Muscle of leg (tissue), 3 donors: ENCODE measurements at regions not wholly inside any gene's neighbourhood (a gene's known extent, or its start where the extent isn't known, plus 50 kb on each side); places are given as distances from the start of the nearest gene placed in this dataset.
"Not testable (repeated sequence)": the region's sequence is repeated elsewhere in the genome, so short reads cannot be mapped to it uniquely, and the experiment has no call there.

Source experiments
- DNase-seq: peaks from one replicate; pipeline ENCODE4 v3.0.0; 2013
- H3K27ac ChIP-seq: one replicate; pipeline ENCODE4 v1.5.1; 2013; ENCODE audit warnings: mild to moderate bottlenecking, low read length, control low read depth
- H3K27me3 ChIP-seq: one replicate; pipeline ENCODE4 v1.6.1; 2013; ENCODE audit warnings: low read length; ENCODE audit not compliant: control insufficient read depth, insufficient read depth
- H3K36me3 ChIP-seq: one replicate; pipeline ENCODE4 v1.6.1; 2013; ENCODE audit warnings: low read length; ENCODE audit not compliant: control insufficient read depth, insufficient read depth
- H3K4me1 ChIP-seq: one replicate; pipeline ENCODE4 v1.6.1; 2013; ENCODE audit warnings: low read length; ENCODE audit not compliant: control insufficient read depth, insufficient read depth
- H3K4me3 ChIP-seq: one replicate; pipeline ENCODE4 v1.5.1; 2013; ENCODE audit warnings: low read length, control low read depth
- H3K9me3 ChIP-seq: replicated peaks from 2 replicates; pipeline ENCODE4 v1.6.1; 2013; ENCODE audit warnings: low read depth, low read length; ENCODE audit not compliant: control insufficient read depth
- WGBS: methylation state at CpG from one replicate; pipeline ENCODE4 v1.1.5; 2013; ENCODE audit warnings: missing lambda C conversion rate; ENCODE audit not compliant: insufficient coverage; 5-methylcytosine and 5-hydroxymethylcytosine counted together

- no peaks in the 10 kb centered on the region for H3K4me1 ChIP-seq
- no CpG with 5 or more reads among the region's 5 CpGs for WGBS
- H3K27ac ChIP-seq = no peak overlapping the region
- H3K27me3 ChIP-seq = no peaks in the 10 kb centered on the region
- no peak overlapping the region for H3K4me3 ChIP-seq
- no peak for DNase-seq
- H3K36me3 ChIP-seq = no peaks in the 10 kb centered on the region
- H3K9me3 ChIP-seq = no peaks in the 10 kb centered on the region
These were observed 503.5 kb upstream of the SOX11 start for GRCh38 chr2:5188636-5189035.

GRCh38 chr2:5190023-5190422, 502.2 kb upstream of the SOX11 start:
- Histone ChIP-seq H3K27me3 (no peaks in the 10 kb centered on the region), H3K4me1 (no peaks in the 10 kb centered on the region), H3K4me3 (no peak overlapping the region), H3K27ac (no peak overlapping the region), H3K9me3 (no peaks in the 10 kb centered on the region), H3K36me3 (no peaks in the 10 kb centered on the region)
- no peak for DNase-seq
- WGBS = no CpG with 5 or more reads among the region's 5 CpGs

GRCh38 chr2:5195636-5196035, 496.5 kb upstream of the SOX11 start:
- no peaks in the 10 kb centered on the region for H3K27me3 ChIP-seq
- DNase-seq = no peak
- H3K36me3 ChIP-seq = no peaks in the 10 kb centered on the region
- no peak overlapping the region for H3K27ac ChIP-seq
- no peaks in the 10 kb centered on the region for H3K4me1 ChIP-seq
- H3K9me3 ChIP-seq = no peaks in the 10 kb centered on the region
- no peak overlapping the region for H3K4me3 ChIP-seq
- WGBS = 100% methylated on average over 1 of the region's 1 CpG

GRCh38 chr2:5203134-5203755, 488.9 kb upstream of the SOX11 start:
- WGBS = 32% methylated on average over 4 of the region's 5 CpGs
- no peaks in the 10 kb centered on the region for H3K27me3 ChIP-seq
- H3K9me3 ChIP-seq = no peaks in the 10 kb centered on the region
- no peak for DNase-seq
- no peaks in the 10 kb centered on the region for H3K4me1 ChIP-seq
- no peak overlapping the region for H3K27ac ChIP-seq
- H3K36me3 ChIP-seq = no peaks in the 10 kb centered on the region
- H3K4me3 ChIP-seq = no peak overlapping the region

DNA sequence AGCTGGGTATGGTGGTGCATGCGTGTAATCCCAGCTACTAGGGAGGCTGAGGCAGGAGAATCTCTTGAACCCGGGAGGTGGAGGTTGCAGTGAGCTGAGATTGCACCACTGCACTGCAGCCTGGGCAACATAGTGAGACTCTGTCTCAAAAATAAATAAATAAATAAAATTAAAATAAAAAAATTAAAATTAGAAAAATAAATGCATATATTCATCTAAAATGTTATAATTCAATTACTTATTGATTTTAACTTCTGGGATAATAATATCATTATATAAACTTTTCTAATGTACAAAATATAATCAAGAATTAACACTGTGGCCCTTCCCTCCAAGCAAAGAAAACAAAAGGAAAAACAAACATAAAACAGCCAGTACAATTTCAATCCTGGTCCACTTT, 485.4 kb upstream of the SOX11 start:
- H3K9me3 ChIP-seq, H3K4me3 ChIP-seq, H3K27ac ChIP-seq, DNase-seq, H3K27me3 ChIP-seq, H3K4me1 ChIP-seq, H3K36me3 ChIP-seq: not testable (repeated sequence)
- WGBS = no CpG with 5 or more reads among the region's 2 CpGs

DNA sequence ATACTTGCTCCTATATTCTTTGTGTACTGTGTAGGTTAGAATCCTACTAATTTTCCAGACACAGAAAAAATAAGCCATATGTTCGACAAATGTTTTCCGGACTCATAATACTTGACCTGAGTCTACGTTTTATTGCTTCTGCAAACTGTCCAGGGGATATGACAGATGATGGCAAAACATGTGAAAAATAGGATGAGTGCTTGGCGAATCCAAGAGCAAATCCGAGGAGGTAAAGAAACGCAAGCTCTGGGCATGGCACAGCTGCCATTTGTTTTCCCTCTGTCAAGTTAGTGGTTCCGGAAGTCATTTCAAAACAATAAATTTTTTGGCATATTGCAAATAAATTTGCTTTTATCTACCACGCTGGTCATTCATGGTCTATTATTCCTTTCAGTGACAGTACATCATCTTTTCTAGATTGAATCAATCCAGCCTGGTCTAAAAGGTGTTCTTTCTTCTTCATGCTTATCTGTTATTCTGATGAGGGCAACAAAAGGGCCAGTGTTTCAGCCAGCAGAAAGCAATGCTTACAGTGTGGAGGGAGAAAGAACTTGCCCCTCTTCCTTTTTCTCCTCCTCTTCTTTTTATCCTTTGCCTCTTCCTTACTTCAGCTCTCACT, 476.1 kb upstream of the SOX11 start:
- H3K4me3 ChIP-seq = no peak overlapping the region
- H3K27me3 ChIP-seq = no peaks in the 10 kb centered on the region
- H3K36me3 ChIP-seq = no peaks in the 10 kb centered on the region
- H3K27ac ChIP-seq = no peak overlapping the region
- no peaks in the 10 kb centered on the region for H3K9me3 ChIP-seq
- H3K4me1 ChIP-seq = no peaks in the 10 kb centered on the region
- no peak for DNase-seq
- WGBS = 30% methylated on average over 7 of the region's 8 CpGs

GRCh38 chr2:5227062-5227699, 465.0 kb upstream of the SOX11 start:
- 88% methylated on average over 4 of the region's 4 CpGs for WGBS
- no peak overlapping the region for H3K27ac ChIP-seq
- no peaks in the 10 kb centered on the region for H3K27me3 ChIP-seq
- H3K36me3 ChIP-seq = no peaks in the 10 kb centered on the region
- H3K4me1 ChIP-seq = no peaks in the 10 kb centered on the region
- DNase-seq = no peak
- H3K9me3 ChIP-seq = no peaks in the 10 kb centered on the region
- no peak overlapping the region for H3K4me3 ChIP-seq

GRCh38 chr2:5229574-5229973, 462.6 kb upstream of the SOX11 start:
- Histone ChIP-seq H3K27me3 (no peaks in the 10 kb centered on the region), H3K36me3 (no peaks in the 10 kb centered on the region), H3K4me3 (no peak overlapping the region), H3K9me3 (no peaks in the 10 kb centered on the region), H3K4me1 (no peaks in the 10 kb centered on the region), H3K27ac (no peak overlapping the region)
- DNase-seq = peak; percentile 10
- no CpG with 5 or more reads among the region's 2 CpGs for WGBS

- Histone ChIP-seq H3K4me3 (no peak overlapping the region), H3K27ac (no peak overlapping the region), H3K9me3 (no peaks in the 10 kb centered on the region), H3K4me1 (no peaks in the 10 kb centered on the region), H3K27me3 (no peaks in the 10 kb centered on the region), H3K36me3 (no peaks in the 10 kb centered on the region)
- 33% methylated on average over 7 of the region's 8 CpGs for WGBS
- no peak for DNase-seq
These were observed 461.7 kb upstream of the SOX11 start for GRCh38 chr2:5230444-5230843.

GRCh38 chr2:5230855-5231254, 461.3 kb upstream of the SOX11 start:
- peak; percentile 30 for DNase-seq
- H3K4me3 ChIP-seq = no peak overlapping the region

More at GRCh38 chr2:5230855-5231254, 461.3 kb upstream of the SOX11 start:
- H3K27ac ChIP-seq = no peak overlapping the region
- 32% methylated on average over 2 of the region's 3 CpGs for WGBS
- H3K9me3 ChIP-seq = no peaks in the 10 kb centered on the region
- no peaks in the 10 kb centered on the region for H3K27me3 ChIP-seq
- H3K36me3 ChIP-seq = no peaks in the 10 kb centered on the region
- peaks cover 3% of the 10 kb centered on the region for H3K4me1 ChIP-seq
